CD4-positive, alpha-beta T cell (primary cell): ENCODE measurements at regions not wholly inside any gene's neighbourhood (a gene's known extent, or its start where the extent isn't known, plus 50 kb on each side); places are given as distances from the start of the nearest gene placed in this dataset.

Experiments
- ATAC-seq: fragments of 200-7000 bp; cut with Tn5 transposase; one replicate; pipeline ENCODE4 v1.10.0; 2022; ENCODE audit warnings: mild to moderate bottlenecking; ENCODE audit not compliant: poor library complexity
- CTCF ChIA-PET: fragments of 350-600 bp; sonication (Branson Sonifier 250); formaldehyde crosslinking; loops from one replicate; lab custom pipeline; 2021; ENCODE audit warnings: antibody characterized with exemption, inconsistent platforms; lab: Charles Lee
- POLR2A ChIA-PET: fragments of 350-600 bp; sonication (Branson Sonifier 250); formaldehyde crosslinking; loops from one replicate; lab custom pipeline; 2021; ENCODE audit warnings: antibody characterized with exemption, inconsistent platforms; lab: Charles Lee
- DNase-seq, 14 experiments: peaks; one replicate each; pipeline ENCODE4 v3.0.0-alpha.2; 2013 to 2020; ENCODE audit warnings: mixed read lengths in 2 of 14
- H3K27ac ChIP-seq, 2 donors: one replicate each; pipeline versions ENCODE4 v1.5.1 to v1.7.0; 2013; ENCODE audit warnings: low read length in 2 of 2, low read depth in 1 of 2, mild to moderate bottlenecking in 1 of 2
- H3K27me3 ChIP-seq, 2 experiments: 1 replicate in 1 of 2; 2 replicates in 1 of 2; pipeline versions ENCODE4 v1.6.1 to v1.7.0; 2013; ENCODE audit warnings: low read length in 2 of 2, control low read depth in 1 of 2, mild to moderate bottlenecking in 1 of 2, moderate library complexity in 1 of 2; ENCODE audit not compliant: insufficient read depth in 2 of 2, control insufficient read depth in 1 of 2
- H3K36me3 ChIP-seq: one replicate; pipeline ENCODE4 v1.6.1; 2013; ENCODE audit warnings: low read length, control low read depth; ENCODE audit not compliant: insufficient read depth
- H3K4me1 ChIP-seq: one replicate; pipeline ENCODE4 v1.6.1; 2013; ENCODE audit warnings: low read length, control low read depth; ENCODE audit not compliant: insufficient read depth
- H3K4me3 ChIP-seq: one replicate; pipeline ENCODE4 v1.5.1; 2013; ENCODE audit warnings: mild to moderate bottlenecking, low read length, moderate library complexity
- H3K9me3 ChIP-seq, 2 experiments: 1 replicate in 1 of 2; 2 replicates in 1 of 2; pipeline versions ENCODE4 v1.6.1 to v1.7.0; 2013; ENCODE audit warnings: low read length in 2 of 2, mild to moderate bottlenecking in 2 of 2, control low read depth in 1 of 2, moderate library complexity in 1 of 2; ENCODE audit not compliant: control insufficient read depth in 1 of 2, insufficient read depth in 1 of 2
- H3K27ac Mint-ChIP-seq: one replicate; pipeline ENCODE4 v1.8.0; 2020; ENCODE audit warnings: mixed read lengths
- H3K27me3 Mint-ChIP-seq: one replicate; pipeline ENCODE4 v1.8.0; 2021; ENCODE audit warnings: mixed read lengths
- H3K36me3 Mint-ChIP-seq: one replicate; pipeline ENCODE4 v1.8.0; 2021; ENCODE audit warnings: low read depth, mixed read lengths
- H3K4me1 Mint-ChIP-seq: one replicate; pipeline ENCODE4 v1.8.0; 2021; ENCODE audit warnings: low read depth, mixed read lengths
- H3K4me3 Mint-ChIP-seq: one replicate; pipeline ENCODE4 v1.8.0; 2020; ENCODE audit warnings: mild to moderate bottlenecking, mixed read lengths
- H3K9me3 Mint-ChIP-seq: one replicate; pipeline ENCODE4 v1.8.0; 2020; ENCODE audit warnings: mixed read lengths
- CTCF ChIP-seq: fragments of 200-600 bp; IDR thresholded peaks from one replicate; pipeline ENCODE4 v1.8.0; 2022; ENCODE audit warnings: antibody characterized with exemption, mild to moderate bottlenecking
- intact Hi-C, 2 experiments: fragments of 100-400 bp; cut with DNase I in 1 of 2; cut with micrococcal nuclease in 1 of 2; formaldehyde crosslinking; loops; one replicate each; pipeline versions ENCODE4 v1.15.1 to v1.9.0; 2023 to 2025; cut with DNase I, micrococcal nuclease

GRCh38 chr12:125453751-125454150, 388.5 kb downstream of the AACS start:
- H3K36me3 Mint-ChIP-seq: no peaks in the 10 kb centered on the region
- H3K9me3 ChIP-seq: peaks cover 16 to 21% of the 10 kb centered on the region in 2 experiments
- no peak overlapping the region for H3K27ac Mint-ChIP-seq
- peaks cover 28% of the 10 kb centered on the region for H3K27me3 Mint-ChIP-seq
- peaks cover 4 to 7% of the 10 kb centered on the region in 2 experiments for H3K27me3 ChIP-seq
- intact Hi-C loops: no loop called here
- H3K27ac ChIP-seq: no peak overlapping the region
- H3K4me1 ChIP-seq: no peaks in the 10 kb centered on the region
- no peak overlapping the region for H3K4me3 Mint-ChIP-seq
- ATAC-seq (no peak), DNase-seq (no peak)
- H3K9me3 Mint-ChIP-seq: peaks cover 20% of the 10 kb centered on the region
- TF ChIP-seq CTCF: no peak
- ChIA-PET CTCF (interaction anchor here (1.1 kb wide), 1 partner anchor 10 kb away, joined by 3 read pairs; no protein-coding TSS in a partner anchor), POLR2A (no interaction called here)
- H3K4me1 Mint-ChIP-seq: no peaks in the 10 kb centered on the region
- H3K4me3 ChIP-seq: no peak overlapping the region
- no peaks in the 10 kb centered on the region for H3K36me3 ChIP-seq

GRCh38 chr12:125454291-125454690, 389.1 kb downstream of the AACS start:
- no peak for ATAC-seq
- Mint-ChIP-seq H3K4me3 (no peak overlapping the region), H3K9me3 (peaks cover 18% of the 10 kb centered on the region), H3K27me3 (peaks cover 31% of the 10 kb centered on the region), H3K27ac (no peak overlapping the region), H3K36me3 (no peaks in the 10 kb centered on the region), H3K4me1 (no peaks in the 10 kb centered on the region)
- intact Hi-C loops: no loop called here
- Histone ChIP-seq H3K27me3 (peaks cover 7% of the 10 kb centered on the region in 2 experiments), H3K36me3 (no peaks in the 10 kb centered on the region), H3K9me3 (peaks cover 16 to 21% of the 10 kb centered on the region in 2 experiments), H3K27ac (no peak overlapping the region), H3K4me1 (no peaks in the 10 kb centered on the region), H3K4me3 (no peak overlapping the region)
- no peak for TF ChIP-seq CTCF
- POLR2A ChIA-PET: no interaction called here
- no peak for DNase-seq
- CTCF ChIA-PET: interaction anchor here (1.1 kb wide), 1 partner anchor 9 kb away, joined by 3 read pairs; no protein-coding TSS in a partner anchor

- no peak for TF ChIP-seq CTCF
- Mint-ChIP-seq H3K27ac (no peak overlapping the region), H3K4me3 (no peak overlapping the region), H3K27me3 (peaks cover 33% of the 10 kb centered on the region), H3K4me1 (no peaks in the 10 kb centered on the region), H3K36me3 (no peaks in the 10 kb centered on the region), H3K9me3 (peaks cover 12% of the 10 kb centered on the region)
- ATAC-seq (no peak), DNase-seq (no peak)
- peaks cover 7% of the 10 kb centered on the region in 2 experiments for H3K27me3 ChIP-seq
- no peak overlapping the region for H3K27ac ChIP-seq
- intact Hi-C loops: no loop called here
- H3K9me3 ChIP-seq: peaks cover 16 to 21% of the 10 kb centered on the region in 2 experiments
- ChIA-PET CTCF (no interaction called here), POLR2A (no interaction called here)
- no peaks in the 10 kb centered on the region for H3K4me1 ChIP-seq
- H3K36me3 ChIP-seq: no peaks in the 10 kb centered on the region
- no peak overlapping the region for H3K4me3 ChIP-seq
Observed at GRCh38 chr12:125454786-125455480, 389.7 kb downstream of the AACS start.
